ENCODE measurements at regions not wholly inside any gene's neighbourhood (a gene's known extent, or its start where the extent isn't known, plus 50 kb on each side); places are given as distances from the start of the nearest gene placed in this dataset.
"Not testable (repeated sequence)": the region's sequence is repeated elsewhere in the genome, so short reads cannot be mapped to it uniquely, and the experiment has no call there.

GRCh38 chr3:154656486-154656885 is 226.5 kb upstream of the GPR149 start:
- Histone ChIP-seq H3K9me3 (ENCODE audit: control insufficient read depth in 2 of 2, insufficient read depth in 1 of 2, low read depth in 1 of 2, low read length in 1 of 2) (no peaks in the 10 kb centered on the region), H3K27me3 (ENCODE audit: control insufficient read depth in 3 of 3, insufficient read depth in 3 of 3, low read length in 3 of 3) (no peaks in the 10 kb centered on the region), H3K4me1 (ENCODE audit: control insufficient read depth in 3 of 3, insufficient read depth in 2 of 3, low read depth in 1 of 3, low read length in 2 of 3) (no peaks in the 10 kb centered on the region), H3K4me3 (ENCODE audit: low read depth in 1 of 3, low read length in 3 of 3) (no peak overlapping the region), H3K36me3 (ENCODE audit: control insufficient read depth in 3 of 3, insufficient read depth in 2 of 3, low read depth in 1 of 3, low read length in 3 of 3) (no peaks in the 10 kb centered on the region), H3K27ac (ENCODE audit: low read depth in 1 of 3, low read length in 2 of 3) (no peak overlapping the region)
- WGBS, 3 donors = 82 to 94% (median 83%) methylated on average over 3 of the region's 3 CpGs
- DNase-seq (no peak), FAIRE-seq (no peak)

- DNase-seq (no peak), FAIRE-seq (no peak)
- Histone ChIP-seq H3K4me1 (ENCODE audit: control insufficient read depth in 3 of 3, insufficient read depth in 2 of 3, low read depth in 1 of 3, low read length in 2 of 3) (no peaks in the 10 kb centered on the region), H3K27ac (ENCODE audit: low read depth in 1 of 3, low read length in 2 of 3) (no peak overlapping the region), H3K27me3 (ENCODE audit: control insufficient read depth in 3 of 3, insufficient read depth in 3 of 3, low read length in 3 of 3) (no peaks in the 10 kb centered on the region), H3K9me3 (ENCODE audit: control insufficient read depth in 2 of 2, insufficient read depth in 1 of 2, low read depth in 1 of 2, low read length in 1 of 2) (no peaks in the 10 kb centered on the region), H3K4me3 (ENCODE audit: low read depth in 1 of 3, low read length in 3 of 3) (no peak overlapping the region), H3K36me3 (ENCODE audit: control insufficient read depth in 3 of 3, insufficient read depth in 2 of 3, low read depth in 1 of 3, low read length in 3 of 3) (no peaks in the 10 kb centered on the region)
- WGBS, 3 donors = 61 to 80% (median 67%) methylated on average over 2 of the region's 2 CpGs
These were observed 212.2 kb upstream of the GPR149 start for GRCh38 chr3:154642145-154642544.

GRCh38 chr3:154625756-154626155 is 195.8 kb upstream of the GPR149 start:
- no peak overlapping the region for H3K4me3 ChIP-seq (ENCODE audit: low read depth in 1 of 3, low read length in 3 of 3)
- FAIRE-seq = no peak
- H3K36me3 ChIP-seq (ENCODE audit: control insufficient read depth in 3 of 3, insufficient read depth in 2 of 3, low read depth in 1 of 3, low read length in 3 of 3) = no peaks in the 10 kb centered on the region
- DNase-seq = no peak
- H3K27me3 ChIP-seq (ENCODE audit: control insufficient read depth in 3 of 3, insufficient read depth in 3 of 3, low read length in 3 of 3) = no peaks in the 10 kb centered on the region
- 77 to 84% (median 79%) methylated on average over 3 of the region's 3 CpGs for WGBS, 3 donors
- no peaks in the 10 kb centered on the region for H3K9me3 ChIP-seq (ENCODE audit: control insufficient read depth in 2 of 2, insufficient read depth in 1 of 2, low read depth in 1 of 2, low read length in 1 of 2)
- H3K4me1 ChIP-seq (ENCODE audit: control insufficient read depth in 3 of 3, insufficient read depth in 2 of 3, low read depth in 1 of 3, low read length in 2 of 3) = no peaks in the 10 kb centered on the region
- H3K27ac ChIP-seq (ENCODE audit: low read depth in 1 of 3, low read length in 2 of 3) = no peak overlapping the region

- FAIRE-seq; DNase-seq; H3K27ac ChIP-seq (ENCODE audit: low read depth in 1 of 3, low read length in 2 of 3); H3K27me3 ChIP-seq (ENCODE audit: control insufficient read depth in 3 of 3, insufficient read depth in 3 of 3, low read length in 3 of 3); H3K36me3 ChIP-seq (ENCODE audit: control insufficient read depth in 3 of 3, insufficient read depth in 2 of 3, low read depth in 1 of 3, low read length in 3 of 3); H3K4me3 ChIP-seq (ENCODE audit: low read depth in 1 of 3, low read length in 3 of 3); H3K4me1 ChIP-seq (ENCODE audit: control insufficient read depth in 3 of 3, insufficient read depth in 2 of 3, low read depth in 1 of 3, low read length in 2 of 3); H3K9me3 ChIP-seq (ENCODE audit: control insufficient read depth in 2 of 2, insufficient read depth in 1 of 2, low read depth in 1 of 2, low read length in 1 of 2): not testable (repeated sequence)
- whole genome bisulfite sequencing, 3 donors = 81 to 89% (median 86%) methylated on average over 10 of the region's 10 CpGs
These were observed 189.6 kb upstream of the GPR149 start for GRCh38 chr3:154619621-154620020.

GRCh38 chr3:154616298-154616697 is 186.3 kb upstream of the GPR149 start:
- H3K27me3 ChIP-seq (ENCODE audit: control insufficient read depth in 3 of 3, insufficient read depth in 3 of 3, low read length in 3 of 3) = no peaks in the 10 kb centered on the region
- H3K27ac ChIP-seq (ENCODE audit: low read depth in 1 of 3, low read length in 2 of 3) = no peak overlapping the region
- DNase-seq (no peak), FAIRE-seq (no peak)
- H3K9me3 ChIP-seq (ENCODE audit: control insufficient read depth in 2 of 2, insufficient read depth in 1 of 2, low read depth in 1 of 2, low read length in 1 of 2) = peaks cover 0 to 5% of the 10 kb centered on the region in 2 donors
- no peak overlapping the region for H3K4me3 ChIP-seq (ENCODE audit: low read depth in 1 of 3, low read length in 3 of 3)
- WGBS, 3 donors = 82 to 89% (median 84%) methylated on average over 4 of the region's 4 CpGs
- no peaks in the 10 kb centered on the region for H3K36me3 ChIP-seq (ENCODE audit: control insufficient read depth in 3 of 3, insufficient read depth in 2 of 3, low read depth in 1 of 3, low read length in 3 of 3)
- no peaks in the 10 kb centered on the region for H3K4me1 ChIP-seq (ENCODE audit: control insufficient read depth in 3 of 3, insufficient read depth in 2 of 3, low read depth in 1 of 3, low read length in 2 of 3)

- 18 to 34% (median 30%) methylated on average over 3 of the region's 3 CpGs for WGBS, 3 donors
- Histone ChIP-seq H3K36me3 (ENCODE audit: control insufficient read depth in 3 of 3, insufficient read depth in 2 of 3, low read depth in 1 of 3, low read length in 3 of 3) (no peaks in the 10 kb centered on the region), H3K9me3 (ENCODE audit: control insufficient read depth in 2 of 2, insufficient read depth in 1 of 2, low read depth in 1 of 2, low read length in 1 of 2) (peaks cover 0 to 5% of the 10 kb centered on the region in 2 donors), H3K27ac (ENCODE audit: low read depth in 1 of 3, low read length in 2 of 3) (no peak overlapping the region), H3K4me1 (ENCODE audit: control insufficient read depth in 3 of 3, insufficient read depth in 2 of 3, low read depth in 1 of 3, low read length in 2 of 3) (no peaks in the 10 kb centered on the region), H3K27me3 (ENCODE audit: control insufficient read depth in 3 of 3, insufficient read depth in 3 of 3, low read length in 3 of 3) (no peaks in the 10 kb centered on the region), H3K4me3 (ENCODE audit: low read depth in 1 of 3, low read length in 3 of 3) (no peak overlapping the region)
- no peak for FAIRE-seq
- DNase-seq = peak in 1 of 2 donors; percentile 1
These were observed 185.5 kb upstream of the GPR149 start for GRCh38 chr3:154615471-154615870.

- Histone ChIP-seq H3K36me3 (ENCODE audit: control insufficient read depth in 3 of 3, insufficient read depth in 2 of 3, low read depth in 1 of 3, low read length in 3 of 3) (no peaks in the 10 kb centered on the region), H3K27me3 (ENCODE audit: control insufficient read depth in 3 of 3, insufficient read depth in 3 of 3, low read length in 3 of 3) (no peaks in the 10 kb centered on the region), H3K9me3 (ENCODE audit: control insufficient read depth in 2 of 2, insufficient read depth in 1 of 2, low read depth in 1 of 2, low read length in 1 of 2) (peaks cover 0 to 1% of the 10 kb centered on the region in 2 donors), H3K4me3 (ENCODE audit: low read depth in 1 of 3, low read length in 3 of 3) (no peak overlapping the region), H3K27ac (ENCODE audit: low read depth in 1 of 3, low read length in 2 of 3) (no peak overlapping the region), H3K4me1 (ENCODE audit: control insufficient read depth in 3 of 3, insufficient read depth in 2 of 3, low read depth in 1 of 3, low read length in 2 of 3) (no peaks in the 10 kb centered on the region)
- DNase-seq (no peak), FAIRE-seq (no peak)
- WGBS, 3 donors = 47 to 52% (median 51%) methylated on average over 3 of the region's 3 CpGs
These were observed 184.6 kb upstream of the GPR149 start for GRCh38 chr3:154614601-154615000.

- H3K27me3 ChIP-seq (ENCODE audit: control insufficient read depth in 3 of 3, insufficient read depth in 3 of 3, low read length in 3 of 3) = no peaks in the 10 kb centered on the region
- WGBS, 3 donors = 83 to 91% (median 89%) methylated on average over 1 of the region's 1 CpG
- no peaks in the 10 kb centered on the region for H3K36me3 ChIP-seq (ENCODE audit: control insufficient read depth in 3 of 3, insufficient read depth in 2 of 3, low read depth in 1 of 3, low read length in 3 of 3)
- no peak for DNase-seq
- no peaks in the 10 kb centered on the region for H3K4me1 ChIP-seq (ENCODE audit: control insufficient read depth in 3 of 3, insufficient read depth in 2 of 3, low read depth in 1 of 3, low read length in 2 of 3)
- no peak for FAIRE-seq
- no peak overlapping the region for H3K4me3 ChIP-seq (ENCODE audit: low read depth in 1 of 3, low read length in 3 of 3)
- H3K27ac ChIP-seq (ENCODE audit: low read depth in 1 of 3, low read length in 2 of 3) = no peak overlapping the region
- H3K9me3 ChIP-seq (ENCODE audit: control insufficient read depth in 2 of 2, insufficient read depth in 1 of 2, low read depth in 1 of 2, low read length in 1 of 2) = no peaks in the 10 kb centered on the region
These were observed 184.1 kb upstream of the GPR149 start for GRCh38 chr3:154614078-154614477.

- no peak for DNase-seq
- no peak for FAIRE-seq
- H3K4me1 ChIP-seq (ENCODE audit: control insufficient read depth in 3 of 3, insufficient read depth in 2 of 3, low read depth in 1 of 3, low read length in 2 of 3) = no peaks in the 10 kb centered on the region
These were observed 172.3 kb upstream of the GPR149 start for GRCh38 chr3:154602241-154602640.

More at GRCh38 chr3:154602241-154602640, 172.3 kb upstream of the GPR149 start:
- Histone ChIP-seq H3K4me3 (ENCODE audit: low read depth in 1 of 3, low read length in 3 of 3) (no peak overlapping the region), H3K27me3 (ENCODE audit: control insufficient read depth in 3 of 3, insufficient read depth in 3 of 3, low read length in 3 of 3) (no peaks in the 10 kb centered on the region), H3K9me3 (ENCODE audit: control insufficient read depth in 2 of 2, insufficient read depth in 1 of 2, low read depth in 1 of 2, low read length in 1 of 2) (no peaks in the 10 kb centered on the region), H3K36me3 (ENCODE audit: control insufficient read depth in 3 of 3, insufficient read depth in 2 of 3, low read depth in 1 of 3, low read length in 3 of 3) (no peaks in the 10 kb centered on the region), H3K27ac (ENCODE audit: low read depth in 1 of 3, low read length in 2 of 3) (no peak overlapping the region)

All from small intestine (tissue), 7 donors.